Left lobe of liver (tissue), 2 donors: ENCODE measurements at regions not wholly inside any gene's neighbourhood (a gene's known extent, or its start where the extent isn't known, plus 50 kb on each side); places are given as distances from the start of the nearest gene placed in this dataset.
A peak's percentile ranks its signal among the peaks of the same experiment; 100 is the strongest.
"Not testable (repeated sequence)": the region's sequence is repeated elsewhere in the genome, so short reads cannot be mapped to it uniquely, and the experiment has no call there.

Experiments used
- ATAC-seq: fragments of 200-7000 bp; cut with Tn5 transposase; one replicate; pipeline ENCODE4 v1.9.1; 2020; ENCODE audit warnings: mild to moderate bottlenecking, moderate library complexity
- DNase-seq: peaks from one replicate; pipeline ENCODE4 v3.0.0-alpha.2; 2020; ENCODE audit warnings: low spot score
- donor health status: DM: no; HTN: no; CAD: no; lungs with moderate emphysema.
- donor health status: DM: no; HTN: yes; CAD: no.

DNA sequence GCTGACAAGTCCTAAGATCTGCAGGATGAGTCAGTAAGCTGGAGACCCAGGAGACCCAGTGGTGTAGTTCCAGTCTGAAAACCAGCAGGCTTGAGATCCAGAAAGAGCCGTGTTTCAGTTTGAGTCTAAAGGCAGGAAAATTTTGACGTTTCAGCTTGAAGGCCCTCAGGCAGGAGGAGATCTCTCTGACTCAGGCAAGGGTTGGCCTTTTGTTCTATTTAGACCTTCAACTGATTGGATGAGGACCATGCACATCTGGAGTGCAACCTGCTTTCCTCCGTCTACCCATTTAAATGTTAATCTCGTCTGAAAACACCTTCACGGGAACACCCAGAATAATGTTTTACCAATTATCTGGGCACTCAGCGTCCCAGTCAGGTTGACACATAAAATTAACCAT is 69.5 kb downstream of the NPIPA7 start:
- ATAC-seq, DNase-seq: not testable (repeated sequence)

- not testable (repeated sequence) for ATAC-seq, DNase-seq
Observed at GRCh38 chr16:16449712-16450237, 70.8 kb downstream of the NPIPA7 start.

- not testable (repeated sequence) for ATAC-seq, DNase-seq
Observed at GRCh38 chr16:16451721-16452410, 72.9 kb downstream of the NPIPA7 start.

- ATAC-seq = not testable (repeated sequence)
Observed at GRCh38 chr16:16458579-16458978, 79.6 kb downstream of the NPIPA7 start.

DNA sequence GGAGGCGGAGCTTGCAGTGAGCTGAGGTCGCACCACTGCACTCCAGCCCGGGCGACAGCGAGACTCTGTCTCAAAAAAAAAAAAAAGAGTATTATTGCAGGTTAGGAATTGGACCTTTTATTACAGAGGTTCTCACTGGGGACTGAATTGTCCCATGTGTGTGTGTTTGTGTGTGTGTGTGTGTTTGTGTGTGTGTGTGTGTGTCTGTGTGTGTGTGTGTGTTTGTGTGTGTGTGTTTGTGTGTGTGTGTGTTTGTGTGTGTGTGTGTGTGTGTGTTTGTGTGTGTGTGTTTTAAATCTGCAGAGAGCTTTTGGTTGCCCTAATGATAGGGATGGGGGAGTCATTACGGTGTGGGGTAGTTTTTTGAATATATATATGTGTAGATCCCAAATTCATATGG is 84.9 kb downstream of the NPIPA7 start:
- not testable (repeated sequence) for ATAC-seq, DNase-seq

More at GRCh38 chr16:16458579-16458978, 79.6 kb downstream of the NPIPA7 start:
- not testable (repeated sequence) for DNase-seq

DNA sequence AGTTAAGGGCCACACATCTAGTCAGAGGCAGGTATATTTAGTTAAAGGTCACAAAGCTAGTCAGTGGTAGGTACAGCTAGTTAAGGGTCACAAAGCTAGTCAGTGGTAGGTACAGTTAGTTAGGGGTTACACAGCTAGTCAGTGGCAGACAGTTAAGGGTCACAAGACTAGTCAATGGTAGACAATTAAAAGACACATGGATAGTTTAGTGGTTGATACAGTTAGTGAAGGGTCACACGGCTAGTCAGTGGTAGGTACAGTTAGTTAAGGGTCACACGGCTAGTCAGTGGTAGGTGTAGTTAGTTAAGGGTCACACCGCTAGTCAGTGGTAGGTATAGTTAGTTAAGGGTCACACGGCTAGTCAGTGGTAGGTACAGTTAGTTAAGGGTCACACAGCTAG is 110.0 kb downstream of the NPIPA7 start:
- DNase-seq, ATAC-seq: not testable (repeated sequence)

DNA sequence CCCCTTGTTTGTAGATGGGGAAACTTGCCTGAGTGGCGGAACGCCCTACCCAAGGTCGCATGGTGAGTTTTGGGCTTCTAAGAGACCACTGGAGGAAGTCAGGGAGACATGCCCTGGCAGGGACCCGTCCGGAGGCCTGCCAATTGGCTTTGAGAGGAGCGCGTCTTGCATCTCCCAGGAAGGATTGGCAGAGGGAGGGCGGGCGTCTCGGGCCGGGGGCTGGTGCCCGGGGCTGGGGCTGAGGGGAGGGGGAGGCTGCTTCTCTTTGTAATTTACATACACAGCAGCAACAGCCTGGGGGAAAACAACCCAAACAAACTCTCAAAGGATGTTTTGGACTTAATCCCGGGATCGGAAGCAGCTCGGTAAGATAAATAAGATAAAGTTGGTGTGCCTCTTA is 110.5 kb downstream of the NPIPA7 start:
- not testable (repeated sequence) for DNase-seq, ATAC-seq

GRCh38 chr16:16494114-16494513 is 115.2 kb downstream of the NPIPA7 start:
- ATAC-seq, DNase-seq: not testable (repeated sequence)

- not testable (repeated sequence) for DNase-seq, ATAC-seq
Observed at GRCh38 chr16:16494998-16495397, 116.1 kb downstream of the NPIPA7 start.

GRCh38 chr16:16499875-16500274 is 120.9 kb downstream of the NPIPA7 start:
- ATAC-seq, DNase-seq: not testable (repeated sequence)

GRCh38 chr16:16507041-16507440 is 128.1 kb downstream of the NPIPA7 start:
- not testable (repeated sequence) for ATAC-seq

GRCh38 chr16:16508344-16508743 is 129.4 kb downstream of the NPIPA7 start:
- not testable (repeated sequence) for DNase-seq, ATAC-seq

More at GRCh38 chr16:16507041-16507440, 128.1 kb downstream of the NPIPA7 start:
- DNase-seq = not testable (repeated sequence)

GRCh38 chr16:16519395-16519794 is 140.5 kb downstream of the NPIPA7 start:
- not testable (repeated sequence) for DNase-seq, ATAC-seq

GRCh38 chr16:16521239-16522002 is 142.5 kb downstream of the NPIPA7 start:
- ATAC-seq, DNase-seq: not testable (repeated sequence)

DNA sequence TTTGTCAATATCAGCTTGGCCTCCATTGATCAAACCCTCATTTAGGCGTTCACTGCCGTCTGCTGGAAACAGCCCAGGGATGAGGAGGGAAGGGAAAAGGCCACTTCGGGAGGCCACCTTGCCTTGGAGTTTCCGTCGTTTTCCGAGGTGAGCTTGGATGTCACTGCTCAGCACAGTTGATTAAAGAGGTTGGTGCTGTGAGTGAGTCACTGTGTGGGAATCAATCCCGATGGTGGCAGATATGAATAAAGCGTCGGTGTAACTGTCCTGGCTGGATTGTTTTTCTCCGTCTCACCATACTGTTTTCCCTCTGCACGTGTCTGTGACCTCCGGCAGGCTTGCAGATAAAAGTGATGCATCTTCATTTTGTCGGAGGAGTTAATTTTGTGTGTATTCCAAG is 148.1 kb downstream of the NPIPA7 start:
- not testable (repeated sequence) for DNase-seq, ATAC-seq

- DNase-seq = not testable (repeated sequence)
- ATAC-seq = peak; percentile 80
Observed at GRCh38 chr16:16530744-16531143, 151.8 kb downstream of the NPIPA7 start.

DNA sequence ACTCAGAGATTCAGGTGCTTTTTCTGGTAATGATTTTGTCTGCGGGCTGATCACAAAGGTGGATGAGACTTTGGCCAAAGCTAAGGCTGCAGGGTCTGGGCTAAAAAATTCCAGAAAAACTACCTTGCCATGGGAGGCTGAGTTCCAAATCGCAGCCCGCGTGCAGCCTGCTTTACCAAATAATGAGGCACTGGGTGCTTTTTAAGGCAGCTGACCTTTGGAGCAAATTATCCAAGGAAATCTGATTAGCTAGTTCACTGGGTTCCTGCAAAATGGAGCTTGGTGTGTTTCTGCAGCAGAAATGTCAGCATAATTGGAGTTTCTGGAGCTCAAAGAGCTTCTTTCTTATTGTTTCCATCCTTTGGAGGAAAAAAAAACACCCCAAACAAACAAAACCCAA is 156.6 kb downstream of the NPIPA7 start:
- ATAC-seq, DNase-seq: not testable (repeated sequence)

- DNase-seq, ATAC-seq: not testable (repeated sequence)
Observed at GRCh38 chr16:16536151-16536550, 157.2 kb downstream of the NPIPA7 start.

GRCh38 chr16:16549710-16550109 is 170.8 kb downstream of the NPIPA7 start:
- ATAC-seq, DNase-seq: not testable (repeated sequence)

GRCh38 chr16:16550824-16551223 is 171.9 kb downstream of the NPIPA7 start:
- not testable (repeated sequence) for DNase-seq, ATAC-seq

GRCh38 chr16:16552819-16553340 is 173.9 kb downstream of the NPIPA7 start:
- ATAC-seq = not testable (repeated sequence)

More at GRCh38 chr16:16552819-16553340, 173.9 kb downstream of the NPIPA7 start:
- DNase-seq = not testable (repeated sequence)
